Ecto neural progenitor cell (in vitro differentiated cells): ENCODE measurements at regions not wholly inside any gene's neighbourhood (a gene's known extent, or its start where the extent isn't known, plus 50 kb on each side); places are given as distances from the start of the nearest gene placed in this dataset.

Experiments
- DNase-seq: peaks from one replicate; pipeline ENCODE4 v3.0.0-alpha.2; 2018; ENCODE audit warnings: low spot score

DNA sequence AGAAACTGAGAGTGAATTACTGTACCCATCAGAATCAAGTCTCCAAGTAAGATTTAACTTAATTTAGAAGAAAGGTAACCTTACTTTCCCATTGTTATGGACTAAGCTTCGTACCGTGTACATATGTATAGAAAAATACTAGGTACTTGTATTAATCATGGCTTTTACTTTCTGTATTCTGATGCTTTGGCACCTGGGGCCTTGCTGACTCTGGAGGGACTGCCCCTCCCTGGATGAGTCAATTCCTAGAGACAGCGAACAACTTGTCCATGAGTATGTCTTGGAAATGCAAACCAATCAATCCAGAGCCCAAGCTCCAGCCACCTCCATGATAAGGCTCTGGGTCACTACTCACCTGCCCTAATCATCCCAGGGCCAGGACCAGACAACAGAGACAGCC, 50.0 kb upstream of the DGKG start:
- no peak for DNase-seq
